HG03196 (cell line): ENCODE measurements at regions not wholly inside any gene's neighbourhood (a gene's known extent, or its start where the extent isn't known, plus 50 kb on each side); places are given as distances from the start of the nearest gene placed in this dataset.
"Not testable (repeated sequence)": the region's sequence is repeated elsewhere in the genome, so short reads cannot be mapped to it uniquely, and the experiment has no call there.

ENCODE experiments used
- ATAC-seq: cut with Tn5 transposase; IDR thresholded peaks from one replicate; pipeline ENCODE4 v1.9.1; 2021; ENCODE audit not compliant: unreplicated experiment

DNA sequence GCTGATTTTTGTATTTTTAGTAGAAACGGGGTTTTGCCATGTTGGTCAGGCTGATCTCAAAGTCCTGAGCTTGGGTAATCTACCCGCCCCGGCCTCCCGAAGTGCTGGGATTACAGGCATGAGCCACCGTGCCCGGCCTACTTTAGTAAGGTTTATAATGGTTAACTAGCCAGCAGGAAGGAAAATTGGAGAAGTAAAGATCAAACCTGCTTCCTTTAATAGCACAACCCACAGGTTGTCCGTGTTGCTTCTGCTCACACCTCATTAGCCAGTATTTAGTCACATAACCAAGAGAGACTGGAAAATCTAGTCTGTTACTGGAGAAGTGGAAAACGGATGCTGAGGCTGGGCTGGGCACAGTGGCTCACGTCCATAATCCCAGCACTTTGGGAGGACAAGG lies 51.9 kb upstream of the TBL1XR1 start:
- ATAC-seq, result peak; percentile 38

- ATAC-seq, result no peak
Measured at GRCh38 chr3:177250151-177250550, 52.9 kb upstream of the TBL1XR1 start.

DNA sequence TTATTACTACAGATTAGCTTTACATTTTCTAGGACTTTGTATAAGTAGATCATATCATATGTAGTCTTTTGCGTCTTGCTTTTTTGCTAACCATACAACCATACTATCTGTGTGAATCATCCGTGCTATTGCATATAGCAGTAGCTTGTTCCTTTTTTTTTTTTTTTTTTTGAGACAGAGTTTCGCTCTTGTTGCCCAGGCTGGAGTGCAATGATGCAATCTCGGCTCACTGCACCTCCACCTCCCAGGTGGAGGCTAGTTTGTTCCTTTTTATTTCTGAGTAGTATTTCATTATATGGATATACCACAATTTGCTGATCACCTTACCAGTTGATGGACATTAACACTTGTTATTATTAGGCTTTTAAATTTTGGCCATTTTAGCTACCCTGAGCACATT lies 54.5 kb upstream of the TBL1XR1 start:
- ATAC-seq, result no peak

DNA sequence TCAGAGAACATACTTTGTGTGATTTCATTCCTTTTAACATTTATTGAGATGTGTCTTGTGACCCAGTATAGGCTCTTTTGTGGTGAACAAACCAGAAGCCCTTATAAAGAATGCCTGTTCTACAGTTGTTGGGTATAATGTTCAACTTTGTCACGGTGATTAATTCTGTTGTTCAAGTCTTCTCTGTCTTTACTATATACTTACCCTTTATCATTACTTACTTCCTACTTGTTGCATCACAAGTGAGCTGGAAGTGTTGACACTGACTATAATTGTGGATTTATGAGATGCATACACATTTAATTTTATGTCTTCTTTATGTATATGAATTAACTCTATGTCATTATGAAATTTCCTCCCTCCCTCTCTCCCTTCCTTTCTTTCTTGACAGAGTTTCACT lies 59.7 kb upstream of the TBL1XR1 start:
- ATAC-seq, result no peak

DNA sequence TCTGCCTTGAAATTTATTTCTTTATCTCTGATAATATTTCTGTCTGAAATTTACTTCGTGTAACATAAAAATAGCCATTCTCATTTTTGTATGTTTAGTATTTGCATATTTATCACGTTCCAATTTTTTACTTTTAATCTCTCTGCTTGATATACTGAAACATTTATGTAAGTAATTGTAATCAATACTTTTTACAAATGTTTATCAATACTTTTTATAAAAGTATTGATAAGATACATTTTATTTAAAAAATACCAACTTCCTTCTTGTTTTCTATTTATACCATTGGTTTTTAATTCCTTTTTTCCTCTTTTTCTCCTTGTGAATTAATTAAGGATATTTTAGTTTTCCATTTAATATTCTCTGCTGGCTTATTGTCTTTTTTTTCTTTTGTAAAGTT lies 60.3 kb upstream of the TBL1XR1 start:
- no peak for ATAC-seq

GRCh38 chr3:177262396-177262795 lies 65.1 kb upstream of the TBL1XR1 start:
- ATAC-seq, result no peak

DNA sequence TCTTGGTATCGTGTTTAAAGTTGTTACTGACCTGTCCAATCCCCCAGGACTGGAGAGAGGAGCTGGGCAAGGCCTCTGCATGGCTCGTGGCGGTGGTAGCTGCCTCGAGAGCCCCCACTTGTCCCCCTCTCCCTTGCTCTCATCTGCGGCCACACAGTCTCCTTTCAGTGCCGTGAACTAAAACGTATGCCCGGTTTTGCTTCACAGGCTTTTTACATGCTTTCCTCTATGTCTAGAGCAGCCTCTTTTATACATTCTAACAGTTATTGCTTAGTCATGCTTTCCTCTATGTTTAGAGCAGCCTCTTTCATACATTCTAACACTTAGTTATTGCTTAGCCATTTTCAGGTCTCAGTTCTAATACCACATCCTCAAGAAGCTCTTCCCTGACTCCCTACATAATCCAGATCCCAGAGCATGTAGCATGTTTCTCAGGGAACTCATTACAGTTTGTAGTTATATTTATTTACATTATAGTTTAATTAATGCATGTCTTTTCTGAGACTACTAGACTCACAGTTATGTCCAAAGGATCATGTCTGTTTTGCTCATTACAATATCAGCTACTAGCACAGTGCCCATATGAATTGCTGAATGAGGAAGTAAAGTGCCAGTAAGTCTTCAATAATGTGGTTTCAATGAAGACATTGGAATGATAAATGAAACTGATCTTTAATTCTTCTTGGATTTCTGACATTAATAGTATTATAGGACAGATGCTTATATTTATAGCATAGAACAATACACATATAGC lies 66.5 kb upstream of the TBL1XR1 start:
- no peak for ATAC-seq

DNA sequence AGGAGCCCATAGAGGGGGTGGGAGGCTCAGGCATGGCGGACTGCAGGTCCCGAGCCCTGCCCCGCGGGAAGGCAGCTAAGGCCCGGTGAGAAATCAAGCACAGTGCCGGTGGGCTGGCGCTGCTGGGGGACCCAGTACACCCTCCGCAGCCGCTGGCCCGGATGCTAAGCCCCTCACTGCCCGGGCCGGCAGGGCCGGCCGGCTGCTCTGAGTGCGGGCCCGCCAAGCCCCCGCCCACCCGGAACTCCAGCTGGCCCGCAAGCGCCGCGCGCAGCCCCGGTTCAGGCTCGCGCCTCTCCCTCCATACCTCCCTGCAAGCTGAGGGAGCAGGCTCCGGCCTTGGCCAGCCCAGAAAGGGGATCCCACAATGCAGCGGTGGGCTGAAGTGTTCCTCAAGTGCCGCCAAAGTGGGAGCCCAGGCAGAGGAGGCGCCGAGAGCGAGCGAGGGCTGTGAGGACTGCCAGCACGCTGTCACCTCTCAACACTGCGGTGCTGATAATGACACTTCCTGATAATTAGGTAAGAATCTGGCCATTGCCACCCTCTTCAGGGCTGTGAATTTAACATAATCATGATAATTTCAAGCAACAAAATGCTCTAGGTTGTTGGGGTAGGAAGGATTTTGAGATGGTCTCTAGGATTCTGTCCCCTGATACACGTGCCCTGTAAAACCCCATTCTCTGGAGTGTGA lies 74.7 kb upstream of the TBL1XR1 start:
- ATAC-seq, result not testable (repeated sequence)

- ATAC-seq, result no peak
Measured at GRCh38 chr3:177278016-177278415, 80.7 kb upstream of the TBL1XR1 start.

GRCh38 chr3:177279118-177279815 lies 82.0 kb upstream of the TBL1XR1 start:
- no peak for ATAC-seq

GRCh38 chr3:177281292-177282118 lies 84.2 kb upstream of the TBL1XR1 start:
- ATAC-seq, result no peak

DNA sequence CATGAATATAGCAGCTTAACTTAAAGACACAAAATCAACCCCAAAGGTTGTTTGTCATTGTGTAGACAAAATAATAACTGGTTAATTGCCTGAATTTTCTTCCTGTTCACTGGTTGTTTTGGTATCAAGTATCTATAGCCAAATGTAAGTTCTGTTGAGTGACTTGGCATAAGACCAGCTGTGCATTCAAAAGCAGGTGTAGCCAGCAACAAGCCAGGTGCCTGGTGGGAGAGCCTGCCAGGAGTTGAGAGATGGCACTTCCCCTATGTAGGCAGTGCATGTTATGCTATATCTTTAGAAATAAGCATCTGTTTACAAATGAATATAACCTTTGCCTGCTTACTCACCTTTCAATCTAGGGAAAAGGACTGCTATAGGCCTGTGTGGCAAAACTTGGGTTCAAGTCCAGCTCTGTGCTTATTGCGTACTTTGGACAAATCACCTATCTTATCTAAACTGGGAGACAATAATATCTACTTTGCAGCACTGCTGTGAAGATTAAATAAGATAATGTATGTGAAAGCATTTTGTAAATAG lies 84.9 kb upstream of the TBL1XR1 start:
- ATAC-seq, result no peak

DNA sequence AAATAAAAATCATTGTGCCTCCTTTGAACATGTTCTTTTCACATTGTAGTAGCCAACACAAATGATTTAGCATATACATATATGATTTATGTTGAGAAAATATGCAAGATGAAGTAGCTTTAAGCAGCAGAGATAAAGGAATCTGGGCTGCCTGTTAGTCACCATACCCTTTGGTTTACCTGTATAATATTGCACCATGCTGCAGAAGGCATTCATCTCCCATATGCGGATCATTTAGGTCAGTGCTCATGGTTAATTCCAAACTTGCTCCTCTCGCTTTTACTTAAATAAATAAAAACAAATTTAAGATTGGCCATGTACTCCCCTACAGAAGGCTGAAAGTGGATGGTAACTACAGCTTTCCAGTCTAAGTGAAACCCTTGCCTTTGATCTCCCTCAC lies 86.7 kb upstream of the TBL1XR1 start:
- ATAC-seq, result no peak

DNA sequence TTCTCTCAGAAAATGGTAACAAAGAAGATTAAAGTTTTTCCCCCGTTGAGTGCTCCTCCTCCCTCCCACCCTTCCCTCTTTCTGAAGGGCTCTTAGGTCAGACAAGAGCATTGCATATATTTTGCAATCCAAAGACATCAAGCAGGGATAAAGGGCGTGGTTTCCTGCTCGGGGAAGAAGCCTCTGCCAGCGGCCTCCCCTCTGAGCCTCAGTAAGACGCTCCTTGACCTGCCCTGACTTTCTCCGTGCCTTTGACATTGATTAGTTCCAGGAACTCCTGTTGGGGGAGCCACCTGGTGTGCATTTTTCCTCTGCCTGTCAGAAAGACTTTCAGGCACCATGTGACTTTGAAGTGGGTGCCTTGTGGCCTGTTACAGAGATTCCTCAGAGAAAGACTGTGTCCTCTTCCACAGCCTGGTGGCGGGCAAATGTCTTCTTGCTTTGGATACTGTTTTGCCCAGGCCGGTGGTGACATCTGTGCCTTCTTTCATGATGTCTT lies 87.2 kb upstream of the TBL1XR1 start:
- no peak for ATAC-seq

DNA sequence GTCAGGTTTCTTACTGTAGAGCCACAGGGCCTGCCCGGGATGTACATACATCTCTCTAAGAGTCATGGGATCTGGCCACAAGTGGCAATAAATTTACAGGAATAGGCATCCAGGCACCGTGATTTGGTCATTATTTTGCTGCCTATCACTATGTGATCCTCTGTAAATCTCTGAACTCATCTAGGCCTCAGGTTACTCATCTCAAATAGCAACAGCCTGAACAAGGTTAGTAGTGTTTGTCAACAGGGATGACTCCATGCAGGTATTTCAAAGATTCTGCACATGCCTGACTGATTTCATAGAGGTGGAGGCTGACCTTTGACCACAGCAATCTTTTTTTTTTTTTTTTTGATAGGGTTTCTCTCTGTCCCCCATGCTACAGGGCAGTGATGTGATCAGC lies 88.8 kb upstream of the TBL1XR1 start:
- ATAC-seq, result no peak

DNA sequence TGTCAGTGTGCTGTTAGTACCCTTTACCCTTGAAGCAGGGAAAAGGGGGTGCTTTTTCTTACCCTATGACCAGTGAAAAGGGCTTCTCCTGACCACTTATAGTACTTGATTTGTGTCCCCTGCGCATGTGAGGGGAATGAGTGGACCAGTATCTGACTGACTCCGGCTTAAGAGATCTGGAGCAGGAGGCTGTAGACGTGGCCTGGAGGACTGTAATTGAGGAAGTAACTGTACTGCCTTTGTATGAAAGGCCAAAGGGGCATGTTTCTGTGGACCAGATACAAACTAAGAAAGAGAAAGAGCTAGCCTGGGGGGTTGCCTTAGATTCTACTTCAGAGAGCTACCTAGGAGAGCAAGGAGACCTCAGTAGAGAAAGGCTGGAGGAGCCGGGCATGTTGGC lies 89.9 kb upstream of the TBL1XR1 start:
- ATAC-seq, result no peak

DNA sequence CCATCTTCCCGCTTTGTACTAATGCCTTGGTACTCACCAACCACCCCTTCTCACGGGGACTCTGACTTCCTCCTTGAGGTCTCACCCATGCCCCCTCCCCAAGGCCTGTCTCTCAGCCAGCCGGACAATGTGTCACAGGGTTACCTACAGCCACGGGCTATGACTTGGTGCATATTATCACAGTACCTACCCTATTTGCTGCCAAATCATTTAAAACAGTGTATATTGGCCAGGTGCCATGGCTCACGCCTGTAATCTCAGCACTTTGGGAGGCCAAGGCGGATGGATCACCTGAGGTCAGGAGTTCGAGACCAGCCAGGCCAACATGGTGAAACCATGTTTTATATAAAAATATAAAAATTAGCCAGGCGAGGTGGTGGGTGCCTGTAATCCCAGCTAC lies 93.4 kb upstream of the TBL1XR1 start:
- no peak for ATAC-seq

DNA sequence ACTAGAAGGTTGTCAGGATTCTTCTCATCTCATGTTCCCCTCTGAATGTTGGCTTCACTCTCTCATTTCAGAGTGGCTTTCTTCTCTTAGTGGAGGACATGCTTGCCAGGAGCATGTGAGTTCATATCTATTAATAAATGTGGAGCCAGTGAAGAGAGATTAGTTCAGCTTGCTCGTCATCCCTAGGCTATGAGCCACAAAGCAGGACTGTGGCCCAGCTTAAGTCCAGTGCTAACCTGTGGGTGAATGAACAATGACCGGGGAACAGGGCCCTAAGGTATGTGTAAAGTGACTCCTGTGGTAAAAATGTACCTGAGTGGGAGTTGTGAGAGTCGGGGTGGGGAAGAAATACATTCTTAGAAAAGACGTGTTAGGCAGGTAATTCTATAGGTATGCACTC lies 96.9 kb upstream of the TBL1XR1 start:
- no peak for ATAC-seq

GRCh38 chr3:177295116-177295515 lies 97.8 kb upstream of the TBL1XR1 start:
- no peak for ATAC-seq

DNA sequence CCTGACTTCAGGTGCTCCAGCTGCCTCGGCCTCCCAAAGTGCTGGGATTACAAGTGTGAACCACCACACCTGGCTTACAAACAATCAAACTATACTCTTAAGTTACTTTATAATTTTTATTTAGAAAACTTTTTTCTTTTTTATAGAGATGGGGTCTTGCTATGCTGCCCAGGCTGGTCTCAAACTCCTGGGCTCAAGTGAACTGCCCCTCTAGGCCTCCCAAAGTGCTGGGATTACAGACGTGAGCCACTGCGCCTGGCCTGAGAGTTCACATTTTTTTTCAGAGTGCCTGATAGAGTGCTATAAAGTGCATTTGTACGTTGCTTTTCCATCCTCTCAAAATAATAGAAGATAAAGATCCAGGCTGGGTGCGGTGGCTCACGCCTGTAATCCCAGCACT lies 102.0 kb upstream of the TBL1XR1 start:
- no peak for ATAC-seq
